NCI-H2029 (cell line): ENCODE measurements at regions not wholly inside any gene's neighbourhood (a gene's known extent, or its start where the extent isn't known, plus 50 kb on each side); places are given as distances from the start of the nearest gene placed in this dataset.
"Not testable (repeated sequence)": the region's sequence is repeated elsewhere in the genome, so short reads cannot be mapped to it uniquely, and the experiment has no call there.

Experiments used
- DNase-seq: peaks from one replicate; lab custom pipeline; 2025; lab: John Stamatoyannopoulos, UW

DNA sequence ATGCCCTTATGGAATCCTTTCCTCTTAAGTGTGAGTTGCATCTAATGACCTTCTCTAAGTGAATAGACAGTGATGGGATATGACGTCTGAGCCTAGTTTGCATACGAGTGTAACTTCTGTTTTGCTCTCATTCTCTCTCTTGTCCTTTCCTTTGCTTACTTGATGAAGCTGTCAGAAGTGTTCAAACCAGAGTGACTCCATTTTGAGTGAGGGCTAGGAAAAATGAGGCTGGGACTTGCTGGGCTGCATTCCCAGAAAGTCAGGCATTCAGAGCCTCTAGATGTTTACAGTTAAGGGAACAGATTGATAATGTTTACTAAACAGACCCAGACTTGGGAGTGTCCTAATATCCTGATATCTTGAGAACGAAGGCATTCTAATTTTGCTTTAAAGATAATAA is 311.2 kb upstream of the SOX4 start:
- DNase-seq = not testable (repeated sequence)

DNA sequence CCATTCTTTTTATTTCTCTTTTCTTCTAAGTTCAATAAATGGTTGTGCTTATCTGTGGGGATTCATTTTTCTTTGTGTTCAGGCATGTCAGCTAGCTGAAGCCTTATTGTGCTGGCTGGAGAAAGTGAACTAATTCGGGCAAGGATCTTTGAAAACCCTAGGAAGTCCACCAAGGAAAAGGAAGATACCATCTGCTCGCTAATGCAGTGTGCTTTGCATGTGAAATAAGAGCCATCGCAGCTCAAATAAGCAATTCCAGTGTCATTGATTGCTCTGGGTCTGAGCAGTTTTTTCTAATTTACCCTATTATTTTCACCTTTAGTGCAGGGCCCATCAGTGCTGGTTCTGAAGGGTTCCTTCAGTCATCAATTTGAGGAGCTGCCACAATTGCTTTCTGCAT is 309.4 kb upstream of the SOX4 start:
- no peak for DNase-seq

DNA sequence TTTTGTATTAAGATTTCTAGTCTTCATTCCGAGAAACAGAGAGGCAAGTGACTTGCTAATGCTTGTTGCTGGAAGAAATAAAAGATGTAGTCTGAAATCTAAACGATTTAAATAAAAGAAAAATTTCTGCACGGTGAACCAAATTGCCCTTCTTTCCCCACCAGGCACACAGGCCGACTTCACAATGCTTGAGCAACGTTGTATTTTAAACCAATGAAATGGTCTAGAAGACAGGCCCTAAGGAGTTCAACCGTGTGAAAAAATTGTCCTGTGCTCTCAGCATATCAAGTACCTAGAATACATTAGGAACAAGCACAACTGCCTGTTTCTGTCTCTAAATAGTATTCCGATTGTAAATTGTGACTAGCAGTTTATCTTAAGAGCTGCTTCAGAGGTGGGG is 308.8 kb upstream of the SOX4 start:
- DNase-seq = no peak

DNA sequence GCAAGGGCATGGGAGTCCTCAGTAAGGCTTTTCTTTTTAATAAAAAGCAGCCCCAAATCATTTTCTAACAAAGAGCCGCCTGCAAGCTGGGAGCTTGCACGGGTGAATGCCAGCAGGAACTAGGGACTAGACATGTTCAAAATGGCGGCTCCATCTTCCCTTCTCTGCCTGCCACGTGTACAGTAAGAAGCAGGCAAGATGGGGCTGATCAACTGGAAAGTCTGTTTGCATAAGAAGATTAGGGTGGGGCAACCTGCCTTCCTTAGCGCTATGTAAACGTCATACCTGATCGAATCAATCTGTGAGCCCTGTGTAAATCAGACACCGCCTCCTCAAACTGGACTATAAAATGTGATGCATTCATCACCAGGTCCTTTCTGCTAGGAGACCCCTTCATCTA is 299.4 kb upstream of the SOX4 start:
- DNase-seq = no peak

DNA sequence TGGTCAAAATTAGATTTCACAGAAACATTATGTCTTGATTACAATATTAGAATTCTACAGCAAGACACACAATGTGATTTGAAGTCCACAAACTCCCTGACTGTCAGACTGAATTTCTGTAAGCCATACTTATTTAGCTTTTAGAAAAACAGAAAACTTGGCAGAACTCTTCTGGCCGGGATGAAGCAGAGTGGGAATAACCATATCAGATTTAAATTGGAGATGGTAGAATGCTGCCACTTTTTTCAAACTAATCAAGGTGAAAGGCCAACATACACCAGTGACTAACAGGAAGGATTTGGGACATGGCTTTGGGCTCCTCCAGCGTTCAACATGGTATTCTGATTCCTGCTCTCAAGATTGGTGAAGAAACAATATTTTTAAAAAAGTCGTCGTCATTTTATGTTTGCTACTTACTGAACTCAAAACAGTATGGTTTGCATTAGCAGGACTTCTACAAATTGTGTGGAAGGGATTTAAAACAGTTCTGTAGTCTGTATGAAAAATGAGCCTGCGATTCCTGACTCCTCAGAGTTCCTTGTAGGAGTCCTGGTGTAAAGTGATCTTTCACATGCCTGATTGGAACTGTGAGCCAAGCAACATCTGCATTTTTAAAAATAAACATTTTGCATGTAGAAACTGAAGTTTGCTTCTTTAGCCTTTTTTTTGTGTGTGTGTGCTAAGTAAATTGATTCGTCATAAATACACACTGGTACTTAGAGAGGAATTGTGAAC is 297.9 kb upstream of the SOX4 start:
- no peak for DNase-seq

DNA sequence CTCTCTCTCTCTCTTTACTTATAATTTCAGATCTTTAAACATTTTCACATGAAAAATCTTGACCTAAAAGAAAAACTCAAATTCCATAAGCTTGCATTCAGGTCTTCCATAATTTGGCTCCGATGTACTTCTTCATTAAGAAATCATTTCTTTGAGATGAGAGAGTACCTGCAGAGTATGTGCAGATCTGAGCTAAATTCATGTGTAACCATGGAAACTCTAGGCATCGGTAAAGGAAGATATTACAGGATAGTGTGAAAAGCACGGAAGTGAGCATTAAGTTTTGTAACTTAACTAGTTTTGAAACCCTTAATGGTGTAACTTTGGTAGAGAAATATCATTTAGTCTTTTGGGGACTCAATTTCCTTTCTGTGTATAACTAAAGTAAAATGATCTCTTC is 295.9 kb upstream of the SOX4 start:
- no peak for DNase-seq

DNA sequence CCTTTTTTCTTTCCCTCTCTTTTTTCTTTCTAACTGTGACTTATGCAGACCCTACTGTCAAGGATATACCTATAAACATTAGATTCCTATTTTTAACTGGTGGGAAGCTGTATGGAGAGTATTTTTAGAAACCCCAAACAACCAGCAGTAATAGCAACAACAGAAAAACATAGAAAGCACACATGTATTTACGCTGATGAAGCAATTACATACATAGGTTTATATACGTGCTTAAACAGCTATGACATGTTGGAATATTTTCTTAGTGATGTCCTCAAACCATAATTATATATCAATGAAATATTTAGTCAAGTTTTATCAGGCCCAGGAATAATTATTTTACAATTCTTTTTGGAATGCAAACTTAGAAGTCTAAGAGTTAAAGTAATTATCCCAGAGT is 294.3 kb upstream of the SOX4 start:
- no peak for DNase-seq

DNA sequence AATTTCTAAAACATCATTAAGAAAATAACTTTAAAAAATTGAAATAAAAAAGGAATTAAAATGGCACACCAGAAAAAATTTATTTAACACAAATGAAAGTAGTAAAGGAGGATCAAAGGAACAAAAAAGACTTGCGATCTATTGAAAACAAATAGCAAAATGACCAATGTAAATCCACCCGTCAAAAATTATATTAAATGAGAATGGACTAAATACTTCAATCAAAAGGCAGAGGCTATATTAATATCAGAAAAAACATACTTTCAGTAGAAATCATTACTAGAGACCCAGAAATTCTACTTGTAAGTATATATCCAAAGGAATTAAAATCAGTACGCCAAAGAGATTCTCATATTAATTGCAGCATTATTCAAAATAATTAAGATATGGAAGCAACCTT is 293.1 kb upstream of the SOX4 start:
- no peak for DNase-seq

DNA sequence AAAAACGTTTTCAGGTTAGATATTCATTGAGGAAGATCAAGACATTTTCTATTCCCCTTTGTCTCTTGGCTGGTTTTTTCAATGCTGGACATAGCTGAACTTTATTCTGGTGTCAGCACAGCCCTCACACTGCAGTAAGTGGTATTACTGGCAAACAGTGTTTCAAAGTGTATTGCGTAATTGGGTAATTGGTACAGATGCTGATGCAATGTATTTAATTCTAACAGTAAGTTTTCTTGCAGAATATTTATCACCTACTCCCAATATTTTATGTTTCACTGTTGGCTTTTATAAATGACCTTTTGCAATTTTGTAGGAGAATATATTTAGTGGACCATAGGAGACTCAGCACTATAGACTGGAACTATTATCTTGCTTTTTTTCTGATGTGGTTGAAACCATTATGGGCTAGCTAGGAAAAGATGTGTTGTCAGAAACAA is 287.6 kb upstream of the SOX4 start:
- DNase-seq = no peak

DNA sequence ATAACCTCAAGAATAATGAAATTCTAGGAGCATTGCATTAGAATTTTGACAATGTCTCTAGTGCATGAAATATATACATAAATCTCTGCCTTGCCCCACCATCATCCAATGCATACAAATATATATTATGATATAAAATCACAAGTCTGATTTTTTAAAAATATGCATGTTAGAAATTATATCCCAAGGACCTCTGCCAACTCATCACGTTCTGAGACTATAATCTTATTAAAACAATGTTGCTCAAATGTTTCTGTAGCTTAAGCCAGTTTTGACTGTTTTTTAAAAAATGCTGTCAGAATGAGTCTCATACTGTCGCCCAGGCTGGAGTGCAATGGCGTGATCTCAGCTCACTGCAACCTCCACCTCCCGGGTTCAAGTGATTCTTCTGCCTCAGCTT is 287.0 kb upstream of the SOX4 start:
- DNase-seq = no peak

DNA sequence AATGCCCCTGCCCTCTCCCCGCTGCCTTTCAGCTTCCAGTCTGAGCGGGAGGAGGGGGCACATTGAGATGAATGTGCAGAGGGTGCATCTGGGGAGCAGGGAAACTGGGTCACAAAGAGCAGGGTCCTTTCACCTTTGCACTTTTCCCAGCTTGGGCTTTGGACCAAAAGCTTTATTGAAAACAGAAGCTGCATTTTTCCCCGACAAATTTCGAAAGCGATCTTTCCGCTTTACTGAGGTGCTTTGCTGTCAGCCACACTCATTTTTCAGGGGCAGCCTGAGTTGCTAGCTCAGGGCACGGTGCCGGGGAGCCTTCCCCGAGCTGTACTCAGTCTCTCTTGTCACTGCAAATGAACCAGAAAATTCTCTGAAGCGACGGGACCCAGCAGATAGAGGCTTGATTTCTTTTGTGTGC is 283.7 kb upstream of the SOX4 start:
- DNase-seq = no peak

DNA sequence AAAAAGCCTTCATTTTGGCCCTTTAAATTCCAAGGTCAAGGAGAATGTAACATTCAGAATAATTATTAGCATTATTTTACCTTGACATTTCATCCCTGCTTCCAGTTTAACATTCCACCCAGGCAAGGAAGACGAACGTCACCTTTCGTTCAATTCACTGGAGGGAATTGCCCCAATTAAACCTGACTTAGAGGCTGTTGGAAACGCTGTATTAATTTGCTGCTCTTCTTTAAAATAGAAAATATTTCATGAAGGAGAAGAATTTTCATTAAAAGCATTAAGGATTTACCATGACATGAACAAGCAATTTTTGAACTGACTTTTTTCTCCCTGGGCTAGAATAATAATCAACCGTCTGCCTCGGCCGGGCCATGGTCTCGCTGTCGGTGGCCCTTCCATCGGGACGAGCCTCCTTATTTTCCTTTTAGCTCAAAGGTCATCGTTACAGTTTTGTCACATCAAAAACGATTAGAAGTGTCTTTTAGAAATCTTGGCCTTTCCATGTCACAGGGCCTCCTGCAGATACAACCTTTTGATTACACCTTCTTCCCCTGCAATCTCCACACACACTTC is 282.9 kb upstream of the SOX4 start:
- no peak for DNase-seq

DNA sequence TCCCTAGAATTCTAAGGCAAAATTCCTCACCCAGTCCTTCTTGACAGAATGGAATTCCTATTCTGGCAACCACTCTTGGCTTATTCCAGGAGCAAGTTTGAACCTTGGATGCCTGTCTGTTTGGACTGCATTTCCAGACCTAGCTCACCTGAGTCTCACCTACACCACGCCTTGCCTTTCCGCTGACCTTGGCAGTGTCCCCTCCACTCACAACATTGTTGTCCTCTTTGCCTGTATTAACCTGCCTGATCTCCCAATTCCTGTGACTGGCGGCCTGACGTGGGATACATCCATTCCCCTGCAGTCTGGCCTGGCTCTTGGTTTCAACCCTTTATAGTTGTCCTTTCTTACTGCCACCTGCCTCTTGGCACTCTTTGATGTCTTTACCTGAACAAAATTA is 281.4 kb upstream of the SOX4 start:
- DNase-seq = no peak

DNA sequence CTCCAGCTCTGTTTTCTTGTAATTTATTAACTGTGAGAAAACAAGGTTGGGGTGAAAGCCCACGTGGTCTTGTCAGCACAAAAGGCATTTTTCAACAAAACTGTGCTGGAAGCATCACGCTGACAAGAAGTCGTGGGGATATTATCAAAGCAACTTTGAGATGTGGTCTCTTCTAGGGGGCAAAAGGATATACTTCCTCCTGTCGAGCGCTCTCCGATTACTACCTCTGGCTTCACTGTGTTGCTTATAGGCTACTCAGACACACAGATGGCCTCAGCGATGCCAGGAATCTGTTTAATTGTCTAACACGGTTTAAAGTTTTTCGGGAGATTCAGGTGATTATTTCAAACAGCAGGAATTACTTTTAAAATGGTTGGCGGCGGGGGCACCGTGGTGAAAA is 275.9 kb upstream of the SOX4 start:
- DNase-seq = no peak

DNA sequence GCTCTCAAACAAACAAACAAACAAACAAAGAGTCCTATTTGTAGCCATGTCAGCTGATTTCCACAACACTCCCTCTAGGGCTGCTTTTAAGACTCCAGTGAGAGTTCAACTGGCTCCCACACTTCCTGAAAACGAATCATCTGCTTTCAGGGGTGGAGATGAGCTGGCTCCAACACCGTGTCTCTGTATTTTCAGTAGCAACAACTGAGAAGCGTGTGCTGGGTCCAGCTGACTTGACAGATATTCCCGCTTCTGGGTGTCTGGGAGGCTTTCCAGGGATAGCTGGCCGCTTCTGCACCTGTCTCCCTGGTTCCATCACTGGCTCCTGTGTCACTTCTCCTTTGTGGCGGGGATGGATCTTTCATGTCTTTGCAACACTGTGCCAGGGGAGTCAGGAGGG is 272.5 kb upstream of the SOX4 start:
- no peak for DNase-seq

DNA sequence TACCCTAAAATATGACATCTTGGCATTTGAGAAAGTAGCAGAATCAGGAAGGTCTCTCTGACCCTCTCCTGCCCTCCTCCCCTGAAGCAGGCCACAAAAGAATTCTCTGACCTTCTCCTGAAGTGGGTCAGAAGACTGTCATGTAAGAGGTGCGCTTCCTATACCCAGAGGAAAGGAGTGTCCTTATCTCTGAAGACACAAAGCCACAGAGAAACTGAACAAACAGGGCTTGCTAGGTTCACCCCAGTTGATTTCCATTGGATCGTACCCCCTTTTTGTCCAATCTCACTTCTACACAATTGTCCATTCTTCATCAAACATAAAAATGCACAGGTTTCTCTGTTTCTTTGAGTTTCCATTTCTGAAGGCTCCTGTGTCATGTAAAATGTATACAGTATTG is 272.0 kb upstream of the SOX4 start:
- DNase-seq = no peak

DNA sequence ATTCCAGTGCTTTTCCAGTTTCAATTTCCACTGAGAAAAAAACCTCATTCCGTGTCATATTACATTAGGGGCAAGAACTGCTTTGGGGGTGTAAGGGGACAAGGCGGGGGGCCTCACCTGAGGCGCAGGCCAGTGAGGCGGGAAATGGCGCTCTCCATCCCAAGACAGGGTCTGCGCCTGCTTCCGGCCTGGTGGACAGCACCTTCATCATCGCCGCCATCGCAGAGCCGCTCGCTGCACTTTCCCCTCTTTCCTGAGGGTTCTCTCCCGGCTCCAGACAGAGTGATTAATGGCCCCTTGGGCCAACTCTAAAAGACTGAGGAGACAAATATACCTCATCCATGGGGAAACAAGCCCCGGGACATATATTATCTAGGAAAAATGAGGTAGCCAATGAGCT is 270.0 kb upstream of the SOX4 start:
- DNase-seq = no peak

DNA sequence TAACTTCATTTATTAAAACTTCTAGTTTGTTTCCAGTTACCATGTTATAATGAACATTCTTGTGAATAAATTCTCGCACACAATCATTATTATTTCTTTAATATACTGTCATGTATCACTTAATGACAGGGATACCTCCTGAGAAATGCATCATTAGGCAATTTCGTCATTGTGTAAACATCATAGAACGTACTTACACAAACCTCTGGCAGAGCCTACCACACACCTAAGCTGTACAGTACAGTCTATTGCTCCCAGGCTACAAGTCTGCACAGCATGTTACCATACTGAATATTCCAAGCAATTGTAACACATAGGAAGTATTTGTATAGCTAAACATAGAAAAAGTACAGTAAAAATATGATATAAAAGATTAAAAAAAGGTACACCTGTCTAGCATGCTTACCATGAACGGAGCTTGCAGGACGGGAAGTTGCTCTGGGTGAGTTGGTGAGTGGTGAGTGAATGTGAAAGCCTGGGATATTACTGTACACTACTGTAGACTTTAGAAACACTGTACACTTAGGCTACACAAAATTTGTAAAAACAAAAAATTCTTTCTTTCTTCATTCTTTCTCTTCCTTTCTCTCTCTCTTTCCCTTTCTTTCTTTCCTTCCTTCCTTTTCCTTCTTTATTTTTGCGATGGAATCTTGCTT is 268.2 kb upstream of the SOX4 start:
- DNase-seq = peak; percentile 91

DNA sequence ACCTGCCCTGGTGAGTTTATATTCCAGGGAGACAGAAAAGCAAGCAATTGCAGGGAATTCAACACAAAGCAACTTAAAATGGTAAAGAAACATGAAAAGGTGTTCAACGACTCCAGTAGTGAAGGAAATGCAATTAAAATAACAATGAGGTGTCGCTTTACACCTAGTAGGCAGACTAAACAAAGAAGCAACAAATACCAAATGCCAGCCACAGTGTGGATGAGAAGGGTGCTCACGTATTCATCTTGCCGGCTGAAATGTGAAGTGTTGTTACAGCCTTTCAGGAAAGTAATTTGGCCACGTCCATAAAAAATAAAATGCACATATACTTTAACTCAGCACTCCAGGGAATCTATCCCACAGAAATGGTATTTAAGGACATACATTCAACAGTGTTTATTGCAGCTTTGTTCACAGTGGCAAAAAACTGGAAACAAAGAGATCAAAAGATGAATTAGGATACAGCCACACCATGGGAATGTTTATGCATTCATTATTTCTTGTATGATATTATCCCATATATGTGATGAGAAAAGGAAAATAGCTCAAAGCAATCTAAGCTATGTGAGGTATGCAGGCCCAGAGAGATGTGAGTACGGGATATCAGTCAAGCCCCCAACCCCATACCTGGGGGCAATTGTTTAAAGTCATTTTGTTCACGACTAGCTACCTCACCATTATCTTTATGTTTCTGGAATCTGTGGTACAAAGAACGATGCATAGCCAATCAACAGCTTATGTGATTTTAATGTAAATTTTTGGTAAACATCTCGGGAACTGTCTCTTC is 266.0 kb upstream of the SOX4 start:
- DNase-seq = peak; percentile 77

DNA sequence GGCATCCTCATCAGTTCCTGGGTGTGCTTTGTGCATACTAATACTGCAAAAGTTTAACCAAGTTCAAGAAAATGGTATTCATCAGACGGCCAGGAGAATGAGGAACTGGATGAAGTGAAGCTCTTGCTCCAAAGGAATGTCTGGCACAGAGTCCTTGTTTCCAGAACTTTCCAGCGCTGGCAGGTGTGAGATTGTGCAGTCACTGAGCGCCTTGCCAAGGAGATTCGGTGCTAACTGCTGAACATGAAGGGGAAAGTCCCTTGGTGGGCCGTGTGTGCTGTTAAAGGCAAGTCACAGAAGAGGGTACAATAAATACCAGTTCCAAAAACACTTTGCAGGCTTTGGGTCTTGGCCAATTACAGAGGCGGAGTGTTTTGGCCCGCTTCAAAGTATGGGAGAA is 262.3 kb upstream of the SOX4 start:
- DNase-seq = no peak

DNA sequence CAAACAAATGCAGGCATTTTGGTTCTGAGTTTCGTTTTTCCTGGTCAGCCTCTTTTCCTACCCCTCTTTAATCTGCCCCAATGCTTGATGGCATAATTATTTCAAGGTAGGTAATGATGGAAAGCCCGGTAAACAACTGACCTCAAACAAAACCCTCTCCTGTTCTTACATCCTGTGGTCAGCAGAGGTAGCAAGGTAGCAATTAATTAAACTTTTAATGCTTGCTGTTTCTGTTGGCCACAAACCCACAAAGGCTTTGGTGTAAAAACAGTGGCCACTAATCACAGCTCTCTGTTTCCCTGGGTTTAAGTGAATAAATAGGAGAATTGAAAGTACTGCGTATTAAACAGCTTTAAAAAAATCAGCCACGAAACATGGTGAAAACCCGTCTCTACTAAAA is 261.5 kb upstream of the SOX4 start:
- DNase-seq = no peak

DNA sequence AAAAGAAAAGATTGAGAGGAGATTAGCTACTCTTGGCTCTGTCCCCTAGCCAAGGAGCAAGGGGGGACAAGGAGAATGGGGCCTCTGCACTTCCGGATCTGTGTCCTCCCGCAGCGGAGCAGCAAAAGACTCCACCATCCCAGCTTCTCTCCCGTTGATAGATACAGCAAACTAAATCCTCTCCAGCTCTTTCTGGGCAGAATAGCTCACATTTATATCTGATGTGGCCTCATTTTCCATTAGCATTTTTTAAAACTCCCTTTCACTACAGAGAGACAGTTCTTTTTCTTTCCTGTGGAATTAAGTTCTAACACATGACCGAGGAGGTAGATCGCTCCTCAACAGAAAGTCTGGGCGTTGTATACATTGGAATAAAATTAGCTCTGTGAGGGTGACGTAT is 260.9 kb upstream of the SOX4 start:
- DNase-seq = no peak

DNA sequence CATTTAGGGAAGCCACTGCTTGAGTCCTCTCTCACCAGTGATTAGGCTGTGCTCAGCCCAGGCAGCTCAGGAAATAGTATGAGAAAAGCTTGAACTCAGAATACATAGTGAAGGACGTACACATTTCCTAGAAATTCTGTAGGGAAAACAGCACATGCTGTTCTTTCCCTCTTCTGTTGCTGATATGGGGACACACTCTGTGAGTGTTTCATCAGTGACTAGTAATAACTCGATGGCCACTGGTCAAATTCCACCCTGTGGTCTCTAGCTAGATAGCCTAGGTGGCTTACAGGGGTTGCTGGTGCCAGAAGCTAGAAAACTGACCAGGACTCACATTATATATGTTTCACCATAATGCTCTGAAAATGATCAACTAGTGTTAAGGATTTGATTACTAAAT is 259.8 kb upstream of the SOX4 start:
- DNase-seq = no peak
